AG10803 (cell line): ENCODE measurements at regions not wholly inside any gene's neighbourhood (a gene's known extent, or its start where the extent isn't known, plus 50 kb on each side); places are given as distances from the start of the nearest gene placed in this dataset.

ENCODE experiments used
- DNase-seq: peaks from one replicate; pipeline ENCODE4 v3.0.0; 2010; ENCODE audit warnings: low read depth
- H3K4me3 ChIP-seq: 2 replicates; pipeline ENCODE4 v1.5.1; 2011; ENCODE audit warnings: mild to moderate bottlenecking, low read length, control low read depth
- CTCF ChIP-seq: conservative IDR thresholded peaks from 2 replicates; pipeline ENCODE4 v1.5.1; 2011; ENCODE audit warnings: mild to moderate bottlenecking, low read length, control low read depth, inconsistent platforms

- DNase-seq: no peak
- no peak for TF ChIP-seq CTCF
- H3K4me3 ChIP-seq: no peak overlapping the region
Measured at GRCh38 chr1:189834813-189835212, 642.9 kb downstream of the BRINP3 start.

- DNase-seq: no peak
- H3K4me3 ChIP-seq: no peak overlapping the region
- no peak for TF ChIP-seq CTCF
Measured at GRCh38 chr1:189847613-189848012, 630.1 kb downstream of the BRINP3 start.

GRCh38 chr1:189851806-189852367, 625.8 kb downstream of the BRINP3 start:
- no peak for TF ChIP-seq CTCF
- no peak overlapping the region for H3K4me3 ChIP-seq
- no peak for DNase-seq

- no peak for DNase-seq
- peak; percentile 37 for TF ChIP-seq CTCF
- H3K4me3 ChIP-seq: no peak overlapping the region
Measured at GRCh38 chr1:189859385-189859977, 618.2 kb downstream of the BRINP3 start.

GRCh38 chr1:189866606-189867005, 611.1 kb downstream of the BRINP3 start:
- H3K4me3 ChIP-seq: no peak overlapping the region
- no peak for TF ChIP-seq CTCF
- DNase-seq: no peak

GRCh38 chr1:189868021-189868420, 609.6 kb downstream of the BRINP3 start:
- no peak for TF ChIP-seq CTCF
- H3K4me3 ChIP-seq: no peak overlapping the region
- no peak for DNase-seq

GRCh38 chr1:189874715-189875435, 602.8 kb downstream of the BRINP3 start:
- no peak overlapping the region for H3K4me3 ChIP-seq
- no peak for DNase-seq
- no peak for TF ChIP-seq CTCF
